HK-2 (cell line): ENCODE measurements at regions not wholly inside any gene's neighbourhood (a gene's known extent, or its start where the extent isn't known, plus 50 kb on each side); places are given as distances from the start of the nearest gene placed in this dataset.
"Not testable (repeated sequence)": the region's sequence is repeated elsewhere in the genome, so short reads cannot be mapped to it uniquely, and the experiment has no call there.

ENCODE experiments used
- DNase-seq: peaks from one replicate; pipeline ENCODE4 v3.0.0-alpha.2; 2018; ENCODE audit not compliant: unreplicated experiment

- no peak for DNase-seq
These were observed 84.1 kb upstream of the ASB18 start for GRCh38 chr2:236348279-236348678.

GRCh38 chr2:236348976-236349375 is 84.8 kb upstream of the ASB18 start:
- DNase-seq = no peak

GRCh38 chr2:236350426-236350825 is 86.2 kb upstream of the ASB18 start:
- no peak for DNase-seq

GRCh38 chr2:236351966-236352525 is 87.8 kb upstream of the ASB18 start:
- no peak for DNase-seq

GRCh38 chr2:236352761-236353593 is 88.8 kb upstream of the ASB18 start:
- no peak for DNase-seq

GRCh38 chr2:236353594-236353942 is 89.4 kb upstream of the ASB18 start:
- no peak for DNase-seq

GRCh38 chr2:236354056-236354940 is 90.1 kb upstream of the ASB18 start:
- DNase-seq = no peak

- DNase-seq = no peak
These were observed 90.9 kb upstream of the ASB18 start for GRCh38 chr2:236354973-236355595.

GRCh38 chr2:236355911-236356310 is 91.7 kb upstream of the ASB18 start:
- no peak for DNase-seq

- DNase-seq = not testable (repeated sequence)
These were observed 92.1 kb upstream of the ASB18 start for GRCh38 chr2:236356321-236356720.

GRCh38 chr2:236358482-236358881 is 94.3 kb upstream of the ASB18 start:
- not testable (repeated sequence) for DNase-seq

GRCh38 chr2:236359426-236360045 is 95.3 kb upstream of the ASB18 start:
- DNase-seq = no peak

GRCh38 chr2:236360496-236360895 is 96.3 kb upstream of the ASB18 start:
- no peak for DNase-seq

GRCh38 chr2:236363711-236364277 is 99.6 kb upstream of the ASB18 start:
- DNase-seq = no peak

- DNase-seq = no peak
These were observed 101.2 kb upstream of the ASB18 start for GRCh38 chr2:236365258-236366048.

GRCh38 chr2:236366049-236366387 is 101.8 kb upstream of the ASB18 start:
- DNase-seq = no peak

GRCh38 chr2:236366397-236366796 is 102.2 kb upstream of the ASB18 start:
- no peak for DNase-seq

GRCh38 chr2:236367506-236368289 is 103.5 kb upstream of the ASB18 start:
- DNase-seq = no peak

- DNase-seq = no peak
These were observed 105.5 kb upstream of the ASB18 start for GRCh38 chr2:236369661-236370062.
